ENCODE measurements at regions not wholly inside any gene's neighbourhood (a gene's known extent, or its start where the extent isn't known, plus 50 kb on each side); places are given as distances from the start of the nearest gene placed in this dataset.

DNA sequence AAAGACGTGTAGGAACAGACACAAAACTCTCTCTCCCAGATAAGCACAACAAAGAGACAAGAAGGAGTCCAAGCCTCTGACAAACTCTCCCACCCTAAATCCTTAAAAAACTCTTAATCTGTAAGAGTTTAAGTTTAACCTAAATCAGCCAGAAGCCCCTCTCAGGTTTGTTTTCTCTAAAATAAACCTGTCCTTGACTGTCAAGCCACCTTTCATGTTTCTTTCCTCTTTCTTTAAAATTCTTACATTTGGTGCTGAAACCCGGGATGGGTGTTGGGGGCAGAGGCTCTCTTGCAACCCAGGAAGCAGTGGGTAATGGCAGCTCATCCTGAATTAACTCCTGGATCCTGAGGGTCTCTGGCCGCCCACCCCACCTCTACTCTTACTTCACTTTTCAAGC lies 107.8 kb upstream of the TENT5D start:
- Histone ChIP-seq H3K9ac (ENCODE audit: low read length in 3 of 3) (no peak overlapping the region), H3K4me1 (ENCODE audit: control insufficient read depth in 2 of 3, insufficient read depth in 2 of 3, low read depth in 1 of 3, low read length in 3 of 3) (no peaks in the 10 kb centered on the region), H3K4me3 (ENCODE audit: low read length in 3 of 3) (no peak overlapping the region), H3K36me3 (ENCODE audit: control insufficient read depth in 2 of 3, insufficient read depth in 3 of 3, low read length in 3 of 3) (no peaks in the 10 kb centered on the region), H3K27ac (ENCODE audit: low read depth in 2 of 2, low read length in 2 of 2) (no peak overlapping the region), H3K9me3 (ENCODE audit: control insufficient read depth in 2 of 3, insufficient read depth in 1 of 3, low read length in 3 of 3) (no peaks in the 10 kb centered on the region), H3K27me3 (ENCODE audit: control insufficient read depth, insufficient read depth, low read length) (no peaks in the 10 kb centered on the region)
- TF ChIP-seq, protein P1, sequence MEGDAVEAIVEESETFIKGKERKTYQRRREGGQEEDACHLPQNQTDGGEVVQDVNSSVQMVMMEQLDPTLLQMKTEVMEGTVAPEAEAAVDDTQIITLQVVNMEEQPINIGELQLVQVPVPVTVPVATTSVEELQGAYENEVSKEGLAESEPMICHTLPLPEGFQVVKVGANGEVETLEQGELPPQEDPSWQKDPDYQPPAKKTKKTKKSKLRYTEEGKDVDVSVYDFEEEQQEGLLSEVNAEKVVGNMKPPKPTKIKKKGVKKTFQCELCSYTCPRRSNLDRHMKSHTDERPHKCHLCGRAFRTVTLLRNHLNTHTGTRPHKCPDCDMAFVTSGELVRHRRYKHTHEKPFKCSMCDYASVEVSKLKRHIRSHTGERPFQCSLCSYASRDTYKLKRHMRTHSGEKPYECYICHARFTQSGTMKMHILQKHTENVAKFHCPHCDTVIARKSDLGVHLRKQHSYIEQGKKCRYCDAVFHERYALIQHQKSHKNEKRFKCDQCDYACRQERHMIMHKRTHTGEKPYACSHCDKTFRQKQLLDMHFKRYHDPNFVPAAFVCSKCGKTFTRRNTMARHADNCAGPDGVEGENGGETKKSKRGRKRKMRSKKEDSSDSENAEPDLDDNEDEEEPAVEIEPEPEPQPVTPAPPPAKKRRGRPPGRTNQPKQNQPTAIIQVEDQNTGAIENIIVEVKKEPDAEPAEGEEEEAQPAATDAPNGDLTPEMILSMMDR (IDR thresholded peaks at IDR 0.05; ENCODE audit: borderline replicate concordance, extremely low read depth, insufficient read depth): no peak
- FAIRE-seq (no peak), DNase-seq (no peak)
- intact Hi-C loops (cut with DNase I): no loop called here

DNA sequence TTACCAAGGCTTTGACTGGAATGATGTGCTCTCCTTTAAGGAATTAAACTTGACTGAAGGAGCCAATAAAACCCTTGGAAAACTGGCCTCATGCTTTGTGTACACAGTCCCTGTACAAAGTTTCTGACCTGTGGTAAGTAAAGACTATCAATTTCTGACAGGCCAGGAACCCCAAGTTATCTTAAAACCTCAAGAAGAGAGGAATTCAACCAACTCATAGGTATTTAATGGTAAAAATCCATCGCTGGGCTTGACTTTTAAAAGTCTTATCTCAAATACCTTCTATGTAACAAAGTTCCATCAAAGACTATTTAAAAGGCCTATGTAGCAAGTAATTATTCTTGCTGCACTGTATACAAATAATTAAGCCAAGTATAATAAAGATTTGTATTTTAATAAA lies 103.7 kb upstream of the TENT5D start:
- TF ChIP-seq, protein P1 (IDR thresholded peaks at IDR 0.05; ENCODE audit: borderline replicate concordance, extremely low read depth, insufficient read depth): no peak
- H3K27me3 ChIP-seq (ENCODE audit: control insufficient read depth, insufficient read depth, low read length): no peaks in the 10 kb centered on the region
- no peak for DNase-seq
- H3K9me3 ChIP-seq (ENCODE audit: control insufficient read depth in 2 of 3, insufficient read depth in 1 of 3, low read length in 3 of 3): no peaks in the 10 kb centered on the region
- H3K4me3 ChIP-seq (ENCODE audit: low read length in 3 of 3): no peak overlapping the region
- no peak overlapping the region for H3K9ac ChIP-seq (ENCODE audit: low read length in 3 of 3)
- FAIRE-seq: no peak
- intact Hi-C loops (cut with DNase I): no loop called here
- H3K27ac ChIP-seq (ENCODE audit: low read depth in 2 of 2, low read length in 2 of 2): no peak overlapping the region
- H3K36me3 ChIP-seq (ENCODE audit: control insufficient read depth in 2 of 3, insufficient read depth in 3 of 3, low read length in 3 of 3): no peaks in the 10 kb centered on the region
- H3K4me1 ChIP-seq (ENCODE audit: control insufficient read depth in 2 of 3, insufficient read depth in 2 of 3, low read depth in 1 of 3, low read length in 3 of 3): no peaks in the 10 kb centered on the region

DNA sequence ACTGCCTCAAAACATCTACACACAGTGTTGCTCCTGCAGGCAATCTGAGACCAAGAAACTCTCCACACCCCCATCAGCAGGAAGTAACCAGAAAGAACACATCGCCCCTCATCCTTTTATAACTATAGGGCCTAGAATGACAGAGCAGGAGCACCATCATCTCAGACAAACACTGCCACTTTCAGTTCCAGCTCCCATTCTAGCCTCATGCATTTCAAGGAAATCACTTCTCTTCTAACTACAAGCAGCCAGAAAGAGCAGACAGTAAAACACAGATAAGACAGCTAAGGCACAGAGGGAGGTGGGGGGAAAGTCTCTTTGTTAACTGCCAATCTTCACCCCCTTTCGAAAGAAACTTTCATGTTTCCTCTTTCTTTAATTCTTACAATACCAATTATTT lies 102.6 kb upstream of the TENT5D start:
- TF ChIP-seq, protein P1 (IDR thresholded peaks at IDR 0.05; ENCODE audit: borderline replicate concordance, extremely low read depth, insufficient read depth): no peak
- intact Hi-C loops (cut with DNase I): no loop called here
- no peaks in the 10 kb centered on the region for H3K4me1 ChIP-seq (ENCODE audit: control insufficient read depth in 2 of 3, insufficient read depth in 2 of 3, low read depth in 1 of 3, low read length in 3 of 3)
- DNase-seq: no peak
- no peaks in the 10 kb centered on the region for H3K9me3 ChIP-seq (ENCODE audit: control insufficient read depth in 2 of 3, insufficient read depth in 1 of 3, low read length in 3 of 3)
- no peaks in the 10 kb centered on the region for H3K36me3 ChIP-seq (ENCODE audit: control insufficient read depth in 2 of 3, insufficient read depth in 3 of 3, low read length in 3 of 3)
- no peak for FAIRE-seq
- H3K9ac ChIP-seq (ENCODE audit: low read length in 3 of 3): no peak overlapping the region
- no peak overlapping the region for H3K27ac ChIP-seq (ENCODE audit: low read depth in 2 of 2, low read length in 2 of 2)
- H3K27me3 ChIP-seq (ENCODE audit: control insufficient read depth, insufficient read depth, low read length): no peaks in the 10 kb centered on the region
- H3K4me3 ChIP-seq (ENCODE audit: low read length in 3 of 3): no peak overlapping the region

DNA sequence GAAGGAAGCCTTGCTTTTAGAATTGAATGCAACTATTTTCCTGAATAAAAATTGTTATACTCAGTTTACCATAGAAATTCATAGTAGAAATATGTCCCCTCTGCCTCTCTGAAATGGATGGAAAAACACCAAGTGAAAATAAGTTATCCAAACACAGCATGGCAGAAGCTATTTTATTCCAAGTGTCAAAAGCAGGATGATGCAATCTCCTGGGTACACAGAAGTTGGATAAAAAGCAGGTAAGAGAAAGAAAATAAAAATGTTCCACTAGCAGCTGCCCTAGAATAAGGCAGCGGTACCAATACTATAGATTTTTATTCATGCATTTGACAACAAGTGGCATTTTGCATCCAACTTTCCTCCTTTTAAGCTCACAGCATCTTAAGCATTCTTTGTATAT lies 89.0 kb upstream of the TENT5D start:
- H3K27me3 ChIP-seq (ENCODE audit: control insufficient read depth, insufficient read depth, low read length): no peaks in the 10 kb centered on the region
- no peak for DNase-seq
- H3K4me3 ChIP-seq (ENCODE audit: low read length in 3 of 3): no peak overlapping the region
- no peaks in the 10 kb centered on the region for H3K9me3 ChIP-seq (ENCODE audit: control insufficient read depth in 2 of 3, insufficient read depth in 1 of 3, low read length in 3 of 3)
- no peak overlapping the region for H3K9ac ChIP-seq (ENCODE audit: low read length in 3 of 3)
- no peak for FAIRE-seq
- TF ChIP-seq, protein P1 (IDR thresholded peaks at IDR 0.05; ENCODE audit: borderline replicate concordance, extremely low read depth, insufficient read depth): no peak
- no peaks in the 10 kb centered on the region for H3K36me3 ChIP-seq (ENCODE audit: control insufficient read depth in 2 of 3, insufficient read depth in 3 of 3, low read length in 3 of 3)
- H3K27ac ChIP-seq (ENCODE audit: low read depth in 2 of 2, low read length in 2 of 2): no peak overlapping the region
- intact Hi-C loops (cut with DNase I): no loop called here
- H3K4me1 ChIP-seq (ENCODE audit: control insufficient read depth in 2 of 3, insufficient read depth in 2 of 3, low read depth in 1 of 3, low read length in 3 of 3): no peaks in the 10 kb centered on the region

Measured in kidney (tissue), 13 donors.